ENCODE measurements at regions not wholly inside any gene's neighbourhood (a gene's known extent, or its start where the extent isn't known, plus 50 kb on each side); places are given as distances from the start of the nearest gene placed in this dataset.

GRCh38 chr12:111166779-111167540, 201.9 kb downstream of the PHETA1 start:
- no peaks in the 10 kb centered on the region for H3K79me2 ChIP-seq (ENCODE audit: control insufficient read depth in 1 of 2, insufficient read depth in 2 of 2, low read length in 2 of 2)
- H3K56ac ChIP-seq (replicated peaks; ENCODE audit: insufficient read length, low read depth, low read length) = no peak overlapping the region
- no peak overlapping the region for H2BK12ac ChIP-seq (ENCODE audit: low read depth, low read length)
- no peak overlapping the region for H2BK20ac ChIP-seq (ENCODE audit: low read length)
- no peaks in the 10 kb centered on the region for H3K9me3 ChIP-seq (ENCODE audit: insufficient read depth in 2 of 2, low read depth in 1 of 2, low read length in 1 of 2)
- H4K8ac ChIP-seq (ENCODE audit: extremely low read depth, insufficient read depth, low read length) = no peak overlapping the region; the same call in 1 of the 2 replicates
- no peak overlapping the region for H4K91ac ChIP-seq (replicated peaks; ENCODE audit: insufficient read length, low read length)
- H4K5ac ChIP-seq (ENCODE audit: insufficient read length, low read depth, low read length) = no peak overlapping the region
- no peak overlapping the region for H3K14ac ChIP-seq (ENCODE audit: insufficient read length)
- H2BK5ac ChIP-seq (ENCODE audit: low read depth, low read length) = no peak overlapping the region
- CTCF ChIA-PET (ENCODE audit: partially characterized antibody) = interaction anchor here (0.7 to 2.0 kb wide), 5 partner anchors 8 to 132 kb away, joined by 3 to 5 read pairs (median 3); no protein-coding TSS in a partner anchor
- DNase-seq (ENCODE audit: low read depth in 1 of 2, low spot score in 2 of 2) (no peak), FAIRE-seq (no peak)
- H3K4me1 ChIP-seq (replicated peaks in 1 of 4; ENCODE audit: control insufficient read depth in 3 of 4, insufficient read depth in 4 of 4, low read length in 3 of 4) = no peaks in the 10 kb centered on the region
- H2AFZ ChIP-seq (ENCODE audit: low read length) = no peak overlapping the region
- H2AK5ac ChIP-seq (ENCODE audit: low read depth, low read length) = no peak overlapping the region
- H2BK120ac ChIP-seq (replicated peaks; ENCODE audit: low read depth, low read length) = no peak overlapping the region
- 93% methylated on average over 22 of the region's 22 CpGs; no CpG with 5 or more reads in 1 of the 2 experiments for WGBS, 2 experiments (ENCODE audit: extremely low coverage in 1 of 2, insufficient coverage in 1 of 2, insufficient read length in 1 of 2, insufficient replicate concordance in 2 of 2, low coverage in 1 of 2, low lambda C conversion rate in 2 of 2, missing lambda C conversion rate in 1 of 2)
- no peak overlapping the region for H3K27ac ChIP-seq (ENCODE audit: low read depth, low read length)
- no peak overlapping the region for H3K9ac ChIP-seq (replicated peaks in 1 of 4; ENCODE audit: extremely low read depth in 1 of 4, low read depth in 3 of 4, low read length in 3 of 4)
- H3K23ac ChIP-seq (ENCODE audit: insufficient read length) = no peak overlapping the region
- peaks cover 4 to 7% of the 10 kb centered on the region in 2 experiments for H4K20me1 ChIP-seq (replicated peaks in 1 of 2; ENCODE audit: control insufficient read depth in 1 of 2, insufficient read depth in 2 of 2, low read length in 2 of 2)
- H3K79me1 ChIP-seq (ENCODE audit: low read depth, low read length) = no peaks in the 10 kb centered on the region; the same call in 1 of the 2 replicates
- POLR2A ChIA-PET (ENCODE audit: partially characterized antibody) = interaction anchor here (1.1 kb wide), 1 partner anchor 74 kb away, joined by 3 read pairs; no protein-coding TSS in a partner anchor
- no peak overlapping the region for H3K4ac ChIP-seq (replicated peaks; ENCODE audit: insufficient read length, low read depth, low read length)
- H2BK15ac ChIP-seq (ENCODE audit: low read length) = no peak overlapping the region
- H3K4me3 ChIP-seq (ENCODE audit: extremely low read depth in 1 of 4, insufficient read depth in 2 of 4, low read depth in 3 of 4, low read length in 4 of 4) = no peak overlapping the region
- no peak overlapping the region for H3K18ac ChIP-seq (ENCODE audit: extremely low read depth, low read length)
- H3K36me3 ChIP-seq (ENCODE audit: control insufficient read depth in 2 of 4, insufficient read depth in 4 of 4, low read length in 3 of 4) = no peaks in the 10 kb centered on the region
- H3K23me2 ChIP-seq (ENCODE audit: low read depth, low read length) = no peaks in the 10 kb centered on the region
- H3K4me2 ChIP-seq (ENCODE audit: insufficient read depth in 1 of 2, low read depth in 2 of 2, low read length in 2 of 2) = no peak overlapping the region
- H3K27me3 ChIP-seq (replicated peaks in 1 of 4; ENCODE audit: control insufficient read depth in 3 of 4, extremely low read depth in 1 of 4, insufficient read depth in 3 of 4, low read length in 3 of 4) = peaks cover 0 to 2% (median 0%) of the 10 kb centered on the region in 4 experiments; a peak in 1 of 7 replicates
